Upper lobe of left lung (tissue), 6 donors: ENCODE measurements at regions not wholly inside any gene's neighbourhood (a gene's known extent, or its start where the extent isn't known, plus 50 kb on each side); places are given as distances from the start of the nearest gene placed in this dataset.

Source experiments
- ATAC-seq, 2 donors: fragments of 200-7000 bp; cut with Tn5 transposase; one replicate each; pipeline ENCODE4 v1.9.1; 2022; ENCODE audit warnings: mild to moderate bottlenecking in 2 of 2, moderate library complexity in 2 of 2; ENCODE audit not compliant: low FRiP score in 2 of 2
- DNase-seq, 2 donors: peaks; one replicate each; pipeline ENCODE4 v3.0.0-alpha.2; 2019 to 2020
- H3K27ac ChIP-seq, 4 donors: fragments of 200-600 bp; sonication (generic); one replicate each; pipeline ENCODE4 v1.5.1; 2016 to 2019
- H3K27me3 ChIP-seq, 4 donors: fragments of 200-600 bp; sonication (generic); one replicate each; pipeline ENCODE4 v1.5.1; 2017 to 2019
- H3K36me3 ChIP-seq, 4 donors: fragments of 200-600 bp; sonication (generic); one replicate each; pipeline ENCODE4 v1.5.1; 2016 to 2019
- H3K4me1 ChIP-seq, 4 donors: fragments of 200-600 bp; sonication (generic); one replicate each; pipeline ENCODE4 v1.5.1; 2018 to 2019
- H3K4me3 ChIP-seq, 4 donors: fragments of 200-600 bp; sonication (generic); one replicate each; pipeline ENCODE4 v1.5.1; 2017 to 2019; ENCODE audit warnings: mild to moderate bottlenecking in 2 of 4, moderate library complexity in 1 of 4
- H3K9me3 ChIP-seq, 4 donors: fragments of 200-600 bp; sonication (generic); one replicate each; pipeline ENCODE4 v1.5.1; 2018 to 2019
- EP300 ChIP-seq, 4 donors: sonication (generic); formaldehyde crosslinking; IDR thresholded peaks; one replicate each; pipeline ENCODE4 v1.5.1; 2017; ENCODE audit warnings: antibody characterized with exemption in 4 of 4, control low read depth in 2 of 4
- POLR2A ChIP-seq, 4 donors: fragments of 450-650 bp; IDR thresholded peaks; one replicate each; pipeline ENCODE4 v1.5.1; 2016 to 2017; ENCODE audit warnings: antibody characterized with exemption in 4 of 4, mild to moderate bottlenecking in 2 of 4
- POLR2AphosphoS5 ChIP-seq, 2 donors: sonication (generic); formaldehyde crosslinking; IDR thresholded peaks; one replicate each; pipeline ENCODE4 v1.5.1; 2017; ENCODE audit warnings: antibody characterized with exemption in 2 of 2
- WGBS, 2 donors: methylation state at CpG; one replicate each; pipeline ENCODE4 v1.1.5; 2017 to 2018; 5-methylcytosine and 5-hydroxymethylcytosine counted together
- TF ChIP-seq, protein P1 (sequence below), 6 experiments: fragments of 450-650 bp in 4 of 6; fragments of 200-600 bp in 2 of 6; sonication (generic) in 2 of 6; IDR thresholded peaks; one replicate each; pipeline ENCODE4 v1.5.1; 2016 to 2019; ENCODE audit warnings: antibody characterized with exemption in 6 of 6
- donor health status: DM: no; HTN: no; CAD: no; lungs with moderate emphysema.
- donor health status: DM: no; HTN: yes; CAD: no; lungs with severe emphysema.

DNA sequence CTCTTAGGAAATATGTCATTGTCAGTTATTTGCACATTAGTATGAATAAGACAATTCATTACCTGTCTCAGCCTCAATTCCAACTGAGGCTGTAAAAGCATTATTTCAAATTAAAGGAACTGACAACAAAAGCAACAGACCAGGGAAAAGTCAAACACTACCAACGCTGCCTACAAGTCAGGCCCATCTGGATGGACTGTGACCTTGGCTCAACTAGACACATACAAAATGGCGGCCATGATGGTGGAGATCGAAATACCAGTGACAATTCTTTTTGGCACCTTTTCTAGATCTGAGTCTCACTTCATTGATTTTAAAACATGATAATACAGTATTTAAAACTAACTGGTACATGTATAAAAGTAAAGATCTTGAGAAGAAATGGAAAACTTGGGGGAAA lies 160.7 kb downstream of the DHX15 start:
- DNase-seq, result no peak
- Histone ChIP-seq H3K36me3 (no peaks in the 10 kb centered on the region), H3K27me3 (no peaks in the 10 kb centered on the region), H3K9me3 (no peaks in the 10 kb centered on the region), H3K27ac (no peak overlapping the region), H3K4me1 (no peaks in the 10 kb centered on the region), H3K4me3 (no peak overlapping the region)
- ATAC-seq, result no peak
- WGBS, 2 donors, result 96 to 98% methylated on average over 3 of the region's 3 CpGs
- no peak for TF ChIP-seq POLR2A (IDR thresholded peaks at IDR 0.05)

DNA sequence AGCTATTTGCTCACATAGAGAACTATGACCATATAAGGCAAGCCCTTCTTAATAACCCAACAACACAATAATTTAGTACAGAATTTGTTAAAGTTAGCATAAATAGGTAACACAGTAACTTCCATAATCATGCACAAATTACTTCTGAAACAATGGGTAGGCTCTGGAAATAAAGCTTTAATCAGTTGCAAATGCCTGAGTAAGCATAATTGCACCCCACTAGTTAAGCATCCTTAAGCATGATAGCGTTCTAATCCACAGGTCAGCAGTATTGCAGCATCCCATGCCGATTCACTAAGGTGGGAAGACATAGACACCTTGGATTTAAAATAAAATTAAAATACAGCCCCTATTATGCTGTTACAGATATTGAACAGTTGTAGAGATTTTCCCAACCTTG lies 161.7 kb downstream of the DHX15 start:
- TF ChIP-seq POLR2AphosphoS5 (IDR thresholded peaks at IDR 0.05) (no peak), EP300 (IDR thresholded peaks at IDR 0.05) (no peak), POLR2A (IDR thresholded peaks at IDR 0.05) (no peak)
- TF ChIP-seq, protein P1, sequence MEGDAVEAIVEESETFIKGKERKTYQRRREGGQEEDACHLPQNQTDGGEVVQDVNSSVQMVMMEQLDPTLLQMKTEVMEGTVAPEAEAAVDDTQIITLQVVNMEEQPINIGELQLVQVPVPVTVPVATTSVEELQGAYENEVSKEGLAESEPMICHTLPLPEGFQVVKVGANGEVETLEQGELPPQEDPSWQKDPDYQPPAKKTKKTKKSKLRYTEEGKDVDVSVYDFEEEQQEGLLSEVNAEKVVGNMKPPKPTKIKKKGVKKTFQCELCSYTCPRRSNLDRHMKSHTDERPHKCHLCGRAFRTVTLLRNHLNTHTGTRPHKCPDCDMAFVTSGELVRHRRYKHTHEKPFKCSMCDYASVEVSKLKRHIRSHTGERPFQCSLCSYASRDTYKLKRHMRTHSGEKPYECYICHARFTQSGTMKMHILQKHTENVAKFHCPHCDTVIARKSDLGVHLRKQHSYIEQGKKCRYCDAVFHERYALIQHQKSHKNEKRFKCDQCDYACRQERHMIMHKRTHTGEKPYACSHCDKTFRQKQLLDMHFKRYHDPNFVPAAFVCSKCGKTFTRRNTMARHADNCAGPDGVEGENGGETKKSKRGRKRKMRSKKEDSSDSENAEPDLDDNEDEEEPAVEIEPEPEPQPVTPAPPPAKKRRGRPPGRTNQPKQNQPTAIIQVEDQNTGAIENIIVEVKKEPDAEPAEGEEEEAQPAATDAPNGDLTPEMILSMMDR (IDR thresholded peaks at IDR 0.05), result no peak
- H3K27me3 ChIP-seq, result no peaks in the 10 kb centered on the region
- no peak for DNase-seq
- H3K36me3 ChIP-seq, result no peaks in the 10 kb centered on the region
- no peaks in the 10 kb centered on the region for H3K4me1 ChIP-seq
- no peak overlapping the region for H3K4me3 ChIP-seq
- no peak for ATAC-seq
- 88% methylated on average over 2 of the region's 2 CpGs for WGBS, 2 donors
- no peaks in the 10 kb centered on the region for H3K9me3 ChIP-seq
- H3K27ac ChIP-seq, result no peak overlapping the region

DNA sequence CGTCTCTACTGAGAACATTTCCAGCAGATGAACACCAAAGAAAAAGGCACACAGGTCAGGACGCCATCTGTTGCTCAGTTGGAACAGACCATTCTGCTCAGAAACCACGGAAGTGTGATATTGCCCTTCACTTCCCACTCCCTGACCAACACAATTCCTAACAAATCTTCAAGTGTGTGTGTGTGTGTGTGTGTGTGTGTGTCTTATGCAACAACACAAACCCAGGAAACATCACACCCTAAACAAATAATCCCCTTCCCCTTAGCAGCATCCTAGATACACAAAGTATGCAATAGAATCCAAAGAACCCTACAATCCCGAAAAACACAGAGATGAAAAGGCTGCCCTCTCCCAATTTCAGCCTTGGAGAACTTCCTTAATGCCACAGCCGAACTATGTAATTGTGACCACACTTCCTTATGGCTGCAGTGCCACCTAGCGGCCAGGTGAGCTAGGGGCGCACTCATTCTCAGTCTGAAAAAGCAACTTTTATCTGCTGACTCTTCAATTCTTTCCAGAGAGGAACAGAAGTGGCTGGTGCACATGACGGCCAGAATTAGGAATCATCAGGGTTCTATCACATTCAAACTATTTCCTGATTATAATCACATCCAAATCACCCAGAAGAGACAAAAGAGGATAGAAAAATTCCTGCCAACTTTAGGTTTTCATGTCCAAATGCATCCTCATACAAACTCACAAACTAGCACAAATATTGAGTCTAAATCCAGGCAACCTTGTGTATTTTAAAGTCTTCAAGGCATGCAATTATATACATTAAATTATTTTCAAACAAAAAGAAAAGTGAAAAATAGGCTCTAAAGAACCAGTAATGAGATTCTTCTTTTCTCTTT lies 164.9 kb downstream of the DHX15 start:
- H3K27ac ChIP-seq, result no peak overlapping the region
- DNase-seq, result peak in 1 of 2 donors; percentile 61
- no peaks in the 10 kb centered on the region for H3K27me3 ChIP-seq
- H3K4me3 ChIP-seq, result no peak overlapping the region
- WGBS, 2 donors, result 3 to 9% methylated on average over 8 of the region's 8 CpGs
- H3K9me3 ChIP-seq, result no peaks in the 10 kb centered on the region
- ATAC-seq, result peak; percentile 85 to 86
- no peak for TF ChIP-seq POLR2AphosphoS5 (IDR thresholded peaks at IDR 0.05)
- no peak for TF ChIP-seq EP300 (IDR thresholded peaks at IDR 0.05)
- no peak for TF ChIP-seq POLR2A (IDR thresholded peaks at IDR 0.05)
- TF ChIP-seq, protein P1 (IDR thresholded peaks at IDR 0.05), result peak; percentile 65 to 86 (median 73)
- H3K4me1 ChIP-seq, result no peaks in the 10 kb centered on the region
- H3K36me3 ChIP-seq, result no peaks in the 10 kb centered on the region

DNA sequence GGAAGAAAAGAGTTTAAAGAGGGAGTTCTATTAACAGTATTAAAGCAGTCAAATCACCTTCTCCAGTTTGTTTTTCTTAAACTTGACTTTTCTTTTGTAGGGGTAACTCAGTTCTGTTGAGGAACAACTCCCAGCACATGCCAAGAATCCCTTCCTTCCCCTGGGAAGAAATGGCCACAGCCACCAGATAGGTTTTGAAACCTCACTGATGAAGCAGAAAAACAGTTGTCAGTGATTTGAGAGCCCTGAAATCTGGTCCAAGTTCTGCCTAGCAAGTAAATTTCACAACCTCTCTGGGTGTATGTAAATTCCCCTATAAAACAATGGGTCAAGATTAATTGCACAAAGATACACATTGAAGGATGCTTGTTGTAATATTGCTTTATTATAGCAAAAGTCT lies 167.1 kb downstream of the DHX15 start:
- H3K27me3 ChIP-seq, result no peaks in the 10 kb centered on the region
- no peak overlapping the region for H3K27ac ChIP-seq
- ATAC-seq (no peak), DNase-seq (no peak)
- H3K9me3 ChIP-seq, result no peaks in the 10 kb centered on the region
- TF ChIP-seq POLR2AphosphoS5 (IDR thresholded peaks at IDR 0.05) (no peak), POLR2A (IDR thresholded peaks at IDR 0.05) (no peak), EP300 (IDR thresholded peaks at IDR 0.05) (no peak)
- TF ChIP-seq, protein P1 (IDR thresholded peaks at IDR 0.05), result no peak
- H3K4me3 ChIP-seq, result no peak overlapping the region
- no peaks in the 10 kb centered on the region for H3K4me1 ChIP-seq
- no peaks in the 10 kb centered on the region for H3K36me3 ChIP-seq

DNA sequence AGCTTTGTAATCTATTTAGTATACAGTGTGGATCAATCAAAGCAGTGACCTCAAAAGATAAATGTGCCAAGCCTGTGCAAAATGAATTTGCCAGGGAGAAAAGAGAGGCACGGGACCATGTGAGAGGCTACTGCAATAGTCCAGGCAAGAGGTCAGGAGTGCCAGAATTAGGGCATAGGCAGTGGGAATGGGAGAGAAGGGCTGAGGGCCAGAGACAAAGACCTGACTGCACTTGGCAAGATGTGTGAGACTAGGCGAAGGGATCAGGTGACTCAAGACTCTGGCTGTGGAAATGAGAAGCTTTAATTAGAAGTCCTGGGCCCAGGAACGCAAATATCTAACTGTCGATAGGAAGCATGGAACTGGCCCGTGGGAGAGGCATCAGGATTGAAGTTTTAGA lies 168.1 kb downstream of the DHX15 start:
- H3K27ac ChIP-seq, result no peak overlapping the region
- H3K9me3 ChIP-seq, result no peaks in the 10 kb centered on the region
- no peaks in the 10 kb centered on the region for H3K36me3 ChIP-seq
- no peak overlapping the region for H3K4me3 ChIP-seq
- H3K27me3 ChIP-seq, result no peaks in the 10 kb centered on the region
- WGBS, 2 donors, result 84 to 88% methylated on average over 5 of the region's 5 CpGs
- DNase-seq (no peak), ATAC-seq (no peak)
- H3K4me1 ChIP-seq, result no peaks in the 10 kb centered on the region
- TF ChIP-seq, protein P1 (IDR thresholded peaks at IDR 0.05), result no peak
- TF ChIP-seq POLR2A (IDR thresholded peaks at IDR 0.05) (no peak), POLR2AphosphoS5 (IDR thresholded peaks at IDR 0.05) (no peak), EP300 (IDR thresholded peaks at IDR 0.05) (no peak)
